ENCODE measurements at regions not wholly inside any gene's neighbourhood (a gene's known extent, or its start where the extent isn't known, plus 50 kb on each side); places are given as distances from the start of the nearest gene placed in this dataset.
A peak's percentile ranks its signal among the peaks of the same experiment; 100 is the strongest.
"Not testable (repeated sequence)": the region's sequence is repeated elsewhere in the genome, so short reads cannot be mapped to it uniquely, and the experiment has no call there.

- DNase-seq: no peak
These were observed 147.6 kb upstream of the TRPM3 start for GRCh38 chr9:71268871-71269635.

GRCh38 chr9:71263451-71263850 is 142.0 kb upstream of the TRPM3 start:
- DNase-seq: no peak

GRCh38 chr9:71260419-71260818 is 139.0 kb upstream of the TRPM3 start:
- not testable (repeated sequence) for DNase-seq

GRCh38 chr9:71254592-71255277 is 133.3 kb upstream of the TRPM3 start:
- DNase-seq: no peak

- no peak for DNase-seq
These were observed 131.6 kb upstream of the TRPM3 start for GRCh38 chr9:71253011-71253410.

- no peak for DNase-seq
These were observed 129.2 kb upstream of the TRPM3 start for GRCh38 chr9:71250581-71250980.

GRCh38 chr9:71249729-71250317 is 128.4 kb upstream of the TRPM3 start:
- peak; percentile 22 for DNase-seq

- no peak for DNase-seq
These were observed 124.2 kb upstream of the TRPM3 start for GRCh38 chr9:71245651-71246050.

GRCh38 chr9:71243951-71244350 is 122.5 kb upstream of the TRPM3 start:
- DNase-seq: no peak

GRCh38 chr9:71242081-71242480 is 120.7 kb upstream of the TRPM3 start:
- no peak for DNase-seq

- no peak for DNase-seq
These were observed 115.6 kb upstream of the TRPM3 start for GRCh38 chr9:71237051-71237450.

GRCh38 chr9:71233646-71234045 is 112.2 kb upstream of the TRPM3 start:
- no peak for DNase-seq

- DNase-seq: no peak
These were observed 102.6 kb upstream of the TRPM3 start for GRCh38 chr9:71223953-71224538.

GRCh38 chr9:71218774-71219173 is 97.4 kb upstream of the TRPM3 start:
- DNase-seq: no peak

GRCh38 chr9:71213633-71214032 is 92.2 kb upstream of the TRPM3 start:
- DNase-seq: no peak

- DNase-seq: no peak
These were observed 88.9 kb upstream of the TRPM3 start for GRCh38 chr9:71210326-71210725.

GRCh38 chr9:71209890-71210289 is 88.5 kb upstream of the TRPM3 start:
- DNase-seq: no peak

- DNase-seq: no peak
These were observed 81.5 kb upstream of the TRPM3 start for GRCh38 chr9:71202931-71203330.

GRCh38 chr9:71191708-71192107 is 70.3 kb upstream of the TRPM3 start:
- DNase-seq: no peak

- DNase-seq: no peak
These were observed 61.8 kb upstream of the TRPM3 start for GRCh38 chr9:71183251-71183650.

- no peak for DNase-seq
These were observed 57.8 kb upstream of the TRPM3 start for GRCh38 chr9:71179183-71179582.

GRCh38 chr9:71177901-71178300 is 56.5 kb upstream of the TRPM3 start:
- DNase-seq: no peak

- no peak for DNase-seq
These were observed 50.1 kb upstream of the TRPM3 start for GRCh38 chr9:71171517-71171916.

All from left hindlimb (tissue), 1 donor.